T-cell (primary cell): ENCODE measurements at regions not wholly inside any gene's neighbourhood (a gene's known extent, or its start where the extent isn't known, plus 50 kb on each side); places are given as distances from the start of the nearest gene placed in this dataset.

Source experiments
- ATAC-seq, 4 experiments: fragments of 200-7000 bp in 3 of 4; fragments of 150-1000 bp in 1 of 4; cut with Tn5 transposase; replicated peaks in 1 of 4; 1 replicate in 3 of 4; 2 replicates in 1 of 4; pipeline ENCODE4 v1.10.0; 2021; ENCODE audit warnings: moderate library complexity in 3 of 4, mild to moderate bottlenecking in 2 of 4, moderate number of reproducible peaks in 1 of 4
- CTCF ChIA-PET, 2 donors: fragments of 300-600 bp; sonication (Branson Sonifier 250); formaldehyde crosslinking; loops; one replicate each; lab custom pipeline; 2022; ENCODE audit warnings: antibody characterized with exemption in 2 of 2; lab: Charles Lee
- POLR2A ChIA-PET, 2 donors: fragments of 300-600 bp; sonication (Branson Sonifier 250); formaldehyde crosslinking; loops; one replicate each; lab custom pipeline; 2022; ENCODE audit warnings: antibody characterized with exemption in 2 of 2; lab: Charles Lee
- DNase-seq, 35 experiments: peaks; one replicate each; pipeline versions ENCODE4 v3.0.0 to v3.0.0-alpha.2; 2013 to 2023
- H3K27ac ChIP-seq: one replicate; pipeline ENCODE4 v1.5.1; 2013; ENCODE audit warnings: low read length
- H3K27me3 ChIP-seq, 2 experiments: replicated peaks in 1 of 2; 1 replicate in 1 of 2; 2 replicates in 1 of 2; pipeline versions ENCODE4 v1.6.1 to v1.7.0; 2013; ENCODE audit warnings: low read length in 1 of 2, mixed read lengths in 1 of 2; ENCODE audit not compliant: control insufficient read depth in 2 of 2, insufficient read depth in 2 of 2; ENCODE audit errors: extremely low read depth in 1 of 2
- H3K36me3 ChIP-seq, 2 donors: 1 replicate in 1 of 2; 2 replicates in 1 of 2; pipeline versions ENCODE4 v1.6.1 to v1.7.0; 2013; ENCODE audit warnings: low read length in 1 of 2; ENCODE audit not compliant: control insufficient read depth in 2 of 2, insufficient read depth in 1 of 2; ENCODE audit errors: extremely low read depth in 1 of 2
- H3K4me1 ChIP-seq, 2 experiments: 1 replicate in 1 of 2; 2 replicates in 1 of 2; pipeline versions ENCODE4 v1.6.1 to v1.7.0; 2013; ENCODE audit warnings: low read length in 2 of 2, mixed read lengths in 1 of 2; ENCODE audit not compliant: insufficient read depth in 2 of 2, control insufficient read depth in 1 of 2; ENCODE audit errors: extremely low read depth in 1 of 2
- H3K4me3 ChIP-seq, 2 donors: 1 replicate in 1 of 2; 2 replicates in 1 of 2; pipeline versions ENCODE4 v1.5.1 to v1.7.0; 2013; ENCODE audit warnings: mild to moderate bottlenecking in 2 of 2, low read length in 1 of 2, moderate library complexity in 1 of 2; ENCODE audit not compliant: control insufficient read depth in 1 of 2; ENCODE audit errors: extremely low read depth in 1 of 2
- H3K9me3 ChIP-seq: 2 replicates; pipeline ENCODE4 v1.7.0; 2013
- H3K27ac Mint-ChIP-seq, 2 donors: one replicate each; pipeline ENCODE4 v1.8.0; 2020 to 2021; ENCODE audit warnings: mild to moderate bottlenecking in 2 of 2, mixed read lengths in 2 of 2
- H3K27me3 Mint-ChIP-seq, 2 donors: one replicate each; pipeline ENCODE4 v1.8.0; 2021 to 2022; ENCODE audit warnings: mixed read lengths in 2 of 2
- H3K36me3 Mint-ChIP-seq: one replicate; pipeline ENCODE4 v1.8.0; 2021; ENCODE audit warnings: mixed read lengths
- H3K4me1 Mint-ChIP-seq, 3 donors: one replicate each; pipeline ENCODE4 v1.8.0; 2020 to 2022; ENCODE audit warnings: mixed read lengths in 3 of 3, mild to moderate bottlenecking in 1 of 3
- H3K4me3 Mint-ChIP-seq, 3 donors: one replicate each; pipeline ENCODE4 v1.8.0; 2020 to 2022; ENCODE audit warnings: mild to moderate bottlenecking in 3 of 3, mixed read lengths in 3 of 3, moderate library complexity in 3 of 3
- H3K9me3 Mint-ChIP-seq, 3 donors: one replicate each; pipeline ENCODE4 v1.8.0; 2020 to 2022; ENCODE audit warnings: mixed read lengths in 3 of 3
- WGBS: methylation state at CpG from one replicate; pipeline ENCODE4 v1.1.5; 2013; ENCODE audit warnings: missing lambda C conversion rate; ENCODE audit not compliant: insufficient coverage; 5-methylcytosine and 5-hydroxymethylcytosine counted together

DNA sequence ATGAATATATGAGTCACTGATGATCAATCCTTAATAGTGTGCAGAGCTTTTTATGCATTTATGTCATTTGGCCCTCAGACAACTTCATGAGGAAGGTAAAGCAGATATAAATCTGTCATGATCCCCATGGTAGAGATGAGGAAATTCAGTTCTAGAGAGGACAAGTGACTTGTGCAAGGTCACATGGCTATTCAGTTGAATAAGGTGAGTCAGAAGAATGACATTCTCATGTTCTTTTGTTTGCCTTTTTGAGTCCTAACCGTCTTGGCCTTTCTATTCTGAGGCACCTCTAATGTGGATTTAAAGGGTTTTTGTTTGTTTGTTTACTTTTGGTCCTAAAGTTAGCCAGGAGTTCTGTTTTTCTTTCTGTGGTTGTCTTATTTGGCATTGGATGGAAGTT lies 116.2 kb upstream of the ELAC2 start:
- Histone ChIP-seq H3K4me1 (no peaks in the 10 kb centered on the region), H3K9me3 (no peaks in the 10 kb centered on the region), H3K27me3 (no peaks in the 10 kb centered on the region), H3K27ac (no peak overlapping the region), H3K36me3 (no peaks in the 10 kb centered on the region), H3K4me3 (no peak overlapping the region)
- peaks cover 0 to 2% of the 10 kb centered on the region in 2 donors for H3K27me3 Mint-ChIP-seq
- H3K27ac Mint-ChIP-seq, result no peak overlapping the region
- no peak for DNase-seq
- 33% methylated on average over 1 of the region's 1 CpG for WGBS
- no peak overlapping the region for H3K4me3 Mint-ChIP-seq
- ChIA-PET POLR2A (no interaction called here), CTCF (no interaction called here)
- no peaks in the 10 kb centered on the region for H3K36me3 Mint-ChIP-seq
- H3K9me3 Mint-ChIP-seq, result peaks cover 4 to 15% (median 6%) of the 10 kb centered on the region in 3 donors
- no peak for ATAC-seq
- H3K4me1 Mint-ChIP-seq, result no peaks in the 10 kb centered on the region

- ATAC-seq (no peak), DNase-seq (no peak)
- Histone ChIP-seq H3K27me3 (no peaks in the 10 kb centered on the region), H3K4me1 (no peaks in the 10 kb centered on the region), H3K27ac (no peak overlapping the region), H3K4me3 (no peak overlapping the region), H3K9me3 (no peaks in the 10 kb centered on the region), H3K36me3 (no peaks in the 10 kb centered on the region)
- POLR2A ChIA-PET, result no interaction called here
- no CpG with 5 or more reads among the region's 5 CpGs for WGBS
- H3K27me3 Mint-ChIP-seq, result peaks cover 0 to 7% of the 10 kb centered on the region in 2 donors
- H3K4me3 Mint-ChIP-seq, result no peak overlapping the region
- H3K9me3 Mint-ChIP-seq, result peaks cover 0 to 5% (median 0%) of the 10 kb centered on the region in 3 donors
- CTCF ChIA-PET, result no interaction called here
- H3K4me1 Mint-ChIP-seq, result no peaks in the 10 kb centered on the region
- no peaks in the 10 kb centered on the region for H3K36me3 Mint-ChIP-seq
- no peak overlapping the region for H3K27ac Mint-ChIP-seq
Measured at GRCh38 chr17:13131225-13131624, 113.4 kb upstream of the ELAC2 start.

DNA sequence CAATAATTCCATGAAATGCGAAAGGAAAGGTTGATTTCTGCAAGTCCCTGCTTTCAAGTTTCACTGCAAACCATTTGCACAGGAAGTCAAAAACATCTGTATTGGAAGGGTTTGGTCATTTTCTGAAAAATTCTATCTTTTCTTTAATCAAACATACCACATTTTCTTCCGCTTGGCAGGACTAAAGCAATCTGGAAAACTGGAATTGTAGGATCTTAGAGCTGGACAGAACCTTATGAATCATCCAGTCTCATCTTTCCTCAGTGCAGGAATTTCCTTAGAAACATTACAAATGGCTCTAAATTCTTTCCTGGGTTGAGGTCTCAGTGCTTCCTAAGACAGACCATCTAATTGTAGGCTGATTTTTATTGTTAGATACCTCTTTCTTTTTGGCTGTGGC lies 111.5 kb upstream of the ELAC2 start:
- Mint-ChIP-seq H3K4me3 (no peak overlapping the region), H3K4me1 (no peaks in the 10 kb centered on the region), H3K36me3 (no peaks in the 10 kb centered on the region), H3K27me3 (peaks cover 0 to 7% of the 10 kb centered on the region in 2 donors), H3K27ac (no peak overlapping the region), H3K9me3 (no peaks in the 10 kb centered on the region)
- Histone ChIP-seq H3K27ac (no peak overlapping the region), H3K9me3 (no peaks in the 10 kb centered on the region), H3K27me3 (no peaks in the 10 kb centered on the region), H3K4me1 (no peaks in the 10 kb centered on the region), H3K36me3 (no peaks in the 10 kb centered on the region), H3K4me3 (no peak overlapping the region)
- DNase-seq (no peak), ATAC-seq (no peak)
- ChIA-PET POLR2A (no interaction called here), CTCF (no interaction called here)
- whole genome bisulfite sequencing, result 83% methylated on average over 1 of the region's 2 CpGs

- Mint-ChIP-seq H3K36me3 (no peaks in the 10 kb centered on the region), H3K27ac (no peak overlapping the region), H3K9me3 (no peaks in the 10 kb centered on the region), H3K27me3 (peaks cover 0 to 5% of the 10 kb centered on the region in 2 donors), H3K4me3 (no peak overlapping the region), H3K4me1 (no peaks in the 10 kb centered on the region)
- no peak for ATAC-seq
- Histone ChIP-seq H3K9me3 (no peaks in the 10 kb centered on the region), H3K27ac (no peak overlapping the region), H3K27me3 (no peaks in the 10 kb centered on the region), H3K36me3 (no peaks in the 10 kb centered on the region), H3K4me3 (no peak overlapping the region), H3K4me1 (no peaks in the 10 kb centered on the region)
- no peak for DNase-seq
- ChIA-PET POLR2A (no interaction called here), CTCF (no interaction called here)
- no CpG with 5 or more reads among the region's 1 CpG for WGBS
Measured at GRCh38 chr17:13128676-13129075, 110.8 kb upstream of the ELAC2 start.

DNA sequence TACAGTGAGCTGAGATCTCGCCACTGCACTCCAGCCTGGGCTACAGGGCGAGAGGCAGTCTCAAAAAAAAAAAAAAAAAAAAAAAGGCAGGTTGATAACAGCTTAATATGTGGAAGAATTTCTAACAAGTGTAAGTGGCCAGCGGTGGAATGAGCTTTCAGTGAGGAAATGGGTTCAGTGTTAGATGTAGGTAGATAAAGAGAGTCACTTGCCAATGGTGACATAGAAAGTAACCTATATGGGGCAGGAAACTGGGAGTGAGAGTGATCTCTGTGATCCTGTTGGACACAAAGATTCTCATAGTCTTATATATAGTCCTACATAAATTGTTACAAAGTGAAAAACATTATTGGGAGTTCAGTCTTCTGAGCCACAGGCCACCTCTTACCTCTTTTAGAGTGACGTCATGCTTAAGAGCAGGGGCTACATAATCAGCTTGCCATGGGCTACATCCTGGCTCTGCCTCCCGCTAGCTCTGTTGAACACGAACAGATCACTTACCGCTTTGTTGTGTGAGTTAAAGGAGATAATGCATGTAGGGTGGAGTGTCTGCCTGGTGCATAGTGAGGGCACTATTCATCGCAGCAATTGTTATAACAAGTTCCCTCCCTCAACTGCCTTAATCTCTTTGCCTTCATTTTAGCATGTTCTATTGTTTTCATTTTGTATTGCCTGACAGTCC lies 110.2 kb upstream of the ELAC2 start:
- H3K36me3 ChIP-seq, result no peaks in the 10 kb centered on the region
- Mint-ChIP-seq H3K27ac (no peak overlapping the region), H3K27me3 (peaks cover 0 to 5% of the 10 kb centered on the region in 2 donors), H3K4me3 (no peak overlapping the region), H3K4me1 (no peaks in the 10 kb centered on the region), H3K36me3 (no peaks in the 10 kb centered on the region), H3K9me3 (no peaks in the 10 kb centered on the region)
- no peak for DNase-seq
- ChIA-PET POLR2A (interaction anchor here in 1 of 2 donors (0.6 kb wide), 1 partner anchor 141 kb away, joined by 3 read pairs; no protein-coding TSS in a partner anchor), CTCF (no interaction called here)
- ATAC-seq, result no peak
- no peak overlapping the region for H3K4me3 ChIP-seq
- no peak overlapping the region for H3K27ac ChIP-seq
- 45% methylated on average over 2 of the region's 8 CpGs for WGBS
- H3K4me1 ChIP-seq, result no peaks in the 10 kb centered on the region
- H3K9me3 ChIP-seq, result no peaks in the 10 kb centered on the region
- H3K27me3 ChIP-seq, result no peaks in the 10 kb centered on the region

DNA sequence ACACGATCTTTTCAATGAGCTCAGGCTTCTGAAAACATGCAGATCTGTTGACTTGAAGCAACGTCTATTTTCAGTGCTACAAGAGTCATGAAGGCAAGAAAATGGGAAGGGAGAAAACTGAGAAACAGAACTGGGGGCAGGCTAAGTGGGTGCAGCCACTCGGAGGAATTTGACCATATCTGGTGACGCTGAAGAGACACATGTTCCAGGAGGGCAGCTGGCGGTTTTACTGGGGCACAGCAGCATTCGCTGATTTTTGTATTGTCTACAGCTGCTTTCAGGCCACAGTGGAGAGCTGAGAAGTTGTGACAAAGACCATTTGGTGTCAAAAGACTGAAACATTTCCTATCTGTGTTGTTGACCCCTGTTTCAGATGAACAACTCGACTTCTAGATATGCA lies 103.0 kb upstream of the ELAC2 start:
- Mint-ChIP-seq H3K36me3 (no peaks in the 10 kb centered on the region), H3K9me3 (no peaks in the 10 kb centered on the region), H3K27ac (no peak overlapping the region), H3K4me1 (no peaks in the 10 kb centered on the region), H3K27me3 (peaks cover 2 to 14% of the 10 kb centered on the region in 2 donors), H3K4me3 (no peak overlapping the region)
- H3K4me3 ChIP-seq, result no peak overlapping the region
- H3K36me3 ChIP-seq, result no peaks in the 10 kb centered on the region
- no peaks in the 10 kb centered on the region for H3K9me3 ChIP-seq
- CTCF ChIA-PET, result no interaction called here
- no peaks in the 10 kb centered on the region for H3K4me1 ChIP-seq
- POLR2A ChIA-PET, result no interaction called here
- no peaks in the 10 kb centered on the region for H3K27me3 ChIP-seq
- 70% methylated on average over 6 of the region's 7 CpGs for WGBS
- DNase-seq (no peak), ATAC-seq (no peak)
- no peak overlapping the region for H3K27ac ChIP-seq

GRCh38 chr17:13118311-13118710 lies 100.5 kb upstream of the ELAC2 start:
- DNase-seq (no peak), ATAC-seq (no peak)
- peaks cover 8 to 23% of the 10 kb centered on the region in 2 donors for H3K27me3 Mint-ChIP-seq
- H3K9me3 Mint-ChIP-seq, result no peaks in the 10 kb centered on the region
- H3K27ac Mint-ChIP-seq, result no peak overlapping the region
- H3K4me1 Mint-ChIP-seq, result peaks cover 0 to 9% (median 3%) of the 10 kb centered on the region in 3 donors
- H3K4me3 ChIP-seq, result no peak overlapping the region
- H3K36me3 Mint-ChIP-seq, result no peaks in the 10 kb centered on the region
- peaks cover 0 to 3% of the 10 kb centered on the region in 2 experiments for H3K27me3 ChIP-seq
- POLR2A ChIA-PET, result no interaction called here
- no peaks in the 10 kb centered on the region for H3K9me3 ChIP-seq
- CTCF ChIA-PET, result no interaction called here
- H3K36me3 ChIP-seq, result no peaks in the 10 kb centered on the region
- H3K27ac ChIP-seq, result no peak overlapping the region
- no peak overlapping the region for H3K4me3 Mint-ChIP-seq
- H3K4me1 ChIP-seq, result no peaks in the 10 kb centered on the region
